ENCODE measurements at regions not wholly inside any gene's neighbourhood (a gene's known extent, or its start where the extent isn't known, plus 50 kb on each side); places are given as distances from the start of the nearest gene placed in this dataset.
"Not testable (repeated sequence)": the region's sequence is repeated elsewhere in the genome, so short reads cannot be mapped to it uniquely, and the experiment has no call there.

- not testable (repeated sequence) for DNase-seq (ENCODE audit: low spot score)
These were observed 199.4 kb downstream of the BCR start for GRCh38 chr22:23379540-23380229.

DNA sequence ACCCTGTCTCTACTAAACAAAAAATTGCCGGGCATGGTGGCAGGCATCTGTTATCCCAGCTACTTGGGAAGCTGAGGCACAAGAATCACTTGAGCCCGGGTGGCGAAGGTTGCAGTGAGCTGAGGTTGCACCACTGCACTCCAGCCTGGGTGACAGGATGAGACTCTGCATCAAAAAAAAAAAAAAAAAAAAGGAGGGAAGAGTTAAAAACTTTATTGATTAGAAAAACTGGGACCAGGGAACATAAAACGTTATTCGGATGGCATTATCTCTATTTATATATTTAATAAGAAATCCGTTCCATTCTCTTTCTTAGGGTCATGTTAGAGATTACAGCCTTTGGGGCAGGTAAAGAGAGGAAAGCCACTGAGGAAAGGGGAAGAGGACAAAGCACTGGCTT, 197.5 kb downstream of the BCR start:
- no peak for DNase-seq (ENCODE audit: low spot score)

DNA sequence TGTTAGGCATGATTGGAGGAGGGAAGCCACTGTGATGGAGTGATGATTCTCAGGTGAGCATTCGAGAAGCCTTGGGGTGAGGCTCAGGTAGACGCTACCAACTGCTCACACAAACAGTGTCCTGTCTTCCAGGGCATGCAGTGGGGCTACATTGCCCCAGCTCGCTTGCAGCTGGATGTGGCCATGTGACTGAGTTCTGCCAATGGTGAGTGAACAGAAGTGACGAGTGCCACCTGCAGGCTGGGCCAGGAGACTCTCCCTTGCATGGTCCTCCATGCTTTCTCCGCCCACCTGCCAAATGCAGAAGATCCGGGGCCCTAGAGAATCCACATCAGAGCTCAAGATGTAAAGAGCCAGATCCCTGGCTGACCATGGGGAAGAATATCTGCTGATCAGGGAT, 195.9 kb downstream of the BCR start:
- peak; percentile 80 for DNase-seq (ENCODE audit: low spot score)

DNA sequence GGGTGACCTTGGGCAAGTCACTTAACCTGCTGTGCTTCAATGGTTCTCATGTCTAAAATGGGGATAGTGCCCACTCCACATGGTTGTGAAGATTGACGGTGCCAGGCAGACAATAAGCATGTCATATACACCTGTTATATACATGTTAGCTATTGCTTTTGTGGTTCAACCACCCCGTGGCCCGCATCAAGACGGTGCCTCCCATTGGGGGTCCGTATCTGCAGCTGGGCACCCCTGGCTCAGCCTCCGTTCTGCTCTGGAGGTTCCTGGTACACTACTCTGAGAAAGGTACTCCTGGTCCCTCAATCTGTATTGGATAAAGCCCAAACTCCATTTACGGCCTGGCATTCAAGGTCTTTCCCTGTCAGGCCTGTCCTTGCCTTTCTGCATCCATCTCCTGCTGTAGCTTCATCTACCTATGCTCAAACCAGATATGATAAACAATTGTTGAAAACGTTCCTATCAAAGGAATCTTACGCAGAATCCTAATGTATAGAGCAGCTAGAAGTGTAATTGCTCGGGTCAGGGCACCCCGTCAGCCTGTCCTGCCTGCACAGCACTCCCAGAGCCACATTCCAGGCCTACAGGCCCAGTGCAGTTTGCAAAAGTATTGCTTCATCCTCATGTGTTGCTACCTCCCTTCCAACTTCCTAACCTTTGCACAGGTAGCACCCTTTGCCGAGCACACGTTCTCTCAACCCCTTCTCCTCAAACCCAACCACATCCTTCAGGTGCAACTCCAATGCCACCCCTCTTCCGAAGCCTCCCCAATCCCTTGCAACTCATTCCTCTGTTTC, 194.9 kb downstream of the BCR start:
- no peak for DNase-seq (ENCODE audit: low spot score)

GRCh38 chr22:23373601-23374000, 193.3 kb downstream of the BCR start:
- no peak for DNase-seq (ENCODE audit: low spot score)

DNA sequence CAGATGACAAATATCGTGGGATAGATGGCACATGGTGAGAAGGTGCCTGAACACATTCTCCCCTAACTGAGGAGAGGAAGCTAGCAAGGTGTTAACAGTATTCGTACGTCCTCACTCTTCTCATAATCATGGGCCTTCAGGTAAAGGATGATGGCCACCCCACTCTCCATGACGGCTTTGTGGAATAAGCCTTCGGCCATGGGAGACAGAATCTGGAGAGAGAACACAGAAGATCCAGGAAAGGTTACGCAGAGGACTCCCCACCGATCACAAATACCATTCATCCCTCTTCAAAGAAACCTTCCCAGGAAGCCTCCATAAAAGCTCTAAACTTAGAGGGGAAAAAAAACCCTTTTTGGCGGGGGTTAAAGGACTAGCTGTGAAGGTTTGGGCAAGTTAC, 189.9 kb downstream of the BCR start:
- DNase-seq (ENCODE audit: low spot score) = no peak

DNA sequence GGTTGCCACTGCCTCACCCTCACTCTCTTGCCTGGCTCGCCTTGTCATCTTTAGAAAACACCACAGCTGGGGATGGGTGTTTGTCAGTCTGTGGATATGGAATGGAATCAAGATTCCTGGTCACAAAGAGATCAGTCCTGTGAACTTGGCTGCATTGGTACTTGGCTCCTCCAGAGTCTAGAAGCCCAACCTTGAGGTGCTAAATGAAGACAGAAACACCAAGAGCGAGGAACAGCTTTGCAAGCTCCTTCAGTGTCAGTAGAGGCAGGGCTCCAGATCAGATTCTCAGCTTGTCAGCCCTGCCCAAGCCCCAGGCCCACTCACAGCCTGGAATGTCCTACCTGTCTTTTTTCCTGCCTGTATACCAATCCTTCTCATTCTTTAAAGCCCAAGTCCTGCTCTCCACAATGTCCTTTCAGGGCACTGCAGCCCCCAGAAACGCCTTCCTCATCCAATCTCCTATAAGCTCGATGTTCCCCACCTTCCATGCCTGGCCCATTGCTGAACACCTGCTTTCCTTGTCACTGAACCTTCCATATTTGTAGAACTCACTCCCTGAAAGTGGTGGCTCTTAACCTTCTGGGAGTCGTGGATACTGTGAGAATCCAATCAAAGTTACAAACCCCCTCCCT, 188.9 kb downstream of the BCR start:
- DNase-seq (ENCODE audit: low spot score) = no peak

All from germinal center (tissue), 1 donor.